ENCODE measurements at regions not wholly inside any gene's neighbourhood (a gene's known extent, or its start where the extent isn't known, plus 50 kb on each side); places are given as distances from the start of the nearest gene placed in this dataset.

- Histone ChIP-seq H2AFZ (ENCODE audit: low read length, unreplicated experiment) (peak overlapping the region; percentile 81), H3K4me1 (ENCODE audit: control insufficient read depth, insufficient read depth, low read length, unreplicated experiment) (peaks cover 7% of the 10 kb centered on the region), H3K36me3 (ENCODE audit: insufficient read depth, low read length) (no peaks in the 10 kb centered on the region), H3K27me3 (ENCODE audit: insufficient read depth, low read length) (no peaks in the 10 kb centered on the region), H3K79me2 (ENCODE audit: control insufficient read depth, insufficient read depth, low read length, unreplicated experiment) (no peaks in the 10 kb centered on the region), H3K27ac (ENCODE audit: low read depth, low read length) (peak overlapping the region; percentile 14; the same call in 1 of the 2 replicates), H3K4me3 (ENCODE audit: low read depth, low read length) (no peak overlapping the region)
Measured at GRCh38 chr17:70006159-70006558, 68.9 kb upstream of the KCNJ16 start.

DNA sequence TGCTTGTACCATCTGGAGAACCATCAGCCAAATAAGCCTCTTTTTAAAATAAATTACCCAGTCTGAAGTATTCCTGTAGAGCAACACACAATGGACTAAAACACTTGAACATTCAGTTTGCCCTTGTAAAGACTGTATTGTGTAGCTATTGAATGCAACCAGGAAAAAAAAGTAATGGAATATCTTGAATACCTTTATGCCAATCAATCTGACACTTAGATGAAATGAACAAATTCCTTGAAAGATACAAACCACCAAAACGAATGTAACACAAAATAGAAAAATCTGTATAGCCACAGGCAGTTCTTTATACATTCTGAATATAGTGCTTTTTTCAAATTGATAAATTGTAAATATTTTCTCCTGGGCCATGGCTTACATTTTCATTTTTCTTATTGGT, 63.3 kb upstream of the KCNJ16 start:
- H3K4me3 ChIP-seq (ENCODE audit: low read depth, low read length), result no peak overlapping the region
- H2AFZ ChIP-seq (ENCODE audit: low read length, unreplicated experiment), result no peak overlapping the region
- H3K27ac ChIP-seq (ENCODE audit: low read depth, low read length), result no peak overlapping the region
- no peaks in the 10 kb centered on the region for H3K36me3 ChIP-seq (ENCODE audit: insufficient read depth, low read length)
- H3K27me3 ChIP-seq (ENCODE audit: insufficient read depth, low read length), result no peaks in the 10 kb centered on the region
- no peaks in the 10 kb centered on the region for H3K4me1 ChIP-seq (ENCODE audit: control insufficient read depth, insufficient read depth, low read length, unreplicated experiment)
- H3K79me2 ChIP-seq (ENCODE audit: control insufficient read depth, insufficient read depth, low read length, unreplicated experiment), result no peaks in the 10 kb centered on the region

DNA sequence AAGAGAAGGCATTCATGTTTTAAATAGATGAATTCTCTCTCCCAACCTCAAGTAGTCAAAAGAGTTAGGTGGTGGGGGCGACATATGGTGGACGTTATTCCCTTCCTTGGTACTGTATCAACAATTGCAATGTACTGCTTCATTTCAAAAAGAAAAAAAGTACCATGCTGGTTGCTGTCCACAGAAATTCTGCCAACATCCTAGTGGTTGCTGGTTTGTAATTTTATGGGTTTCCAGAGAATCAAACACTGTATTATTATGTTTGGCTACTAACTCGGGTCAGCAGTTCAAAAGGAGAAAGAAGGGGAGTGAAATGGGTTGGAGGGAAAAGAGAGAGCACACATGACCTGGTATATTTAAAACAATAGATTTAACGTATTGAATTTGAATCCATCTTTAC, 61.1 kb upstream of the KCNJ16 start:
- no peak overlapping the region for H3K27ac ChIP-seq (ENCODE audit: low read depth, low read length)
- no peak overlapping the region for H2AFZ ChIP-seq (ENCODE audit: low read length, unreplicated experiment)

GRCh38 chr17:70017112-70017511, 57.9 kb upstream of the KCNJ16 start:
- Histone ChIP-seq H3K27me3 (ENCODE audit: insufficient read depth, low read length) (no peaks in the 10 kb centered on the region), H3K4me3 (ENCODE audit: low read depth, low read length) (no peak overlapping the region), H3K79me2 (ENCODE audit: control insufficient read depth, insufficient read depth, low read length, unreplicated experiment) (no peaks in the 10 kb centered on the region), H3K36me3 (ENCODE audit: insufficient read depth, low read length) (no peaks in the 10 kb centered on the region), H3K27ac (ENCODE audit: low read depth, low read length) (no peak overlapping the region), H3K4me1 (ENCODE audit: control insufficient read depth, insufficient read depth, low read length, unreplicated experiment) (no peaks in the 10 kb centered on the region), H2AFZ (ENCODE audit: low read length, unreplicated experiment) (no peak overlapping the region)

More for the DNA sequence above, 61.1 kb upstream of the KCNJ16 start:
- Histone ChIP-seq H3K36me3 (ENCODE audit: insufficient read depth, low read length) (no peaks in the 10 kb centered on the region), H3K27me3 (ENCODE audit: insufficient read depth, low read length) (no peaks in the 10 kb centered on the region), H3K4me1 (ENCODE audit: control insufficient read depth, insufficient read depth, low read length, unreplicated experiment) (no peaks in the 10 kb centered on the region), H3K4me3 (ENCODE audit: low read depth, low read length) (no peak overlapping the region), H3K79me2 (ENCODE audit: control insufficient read depth, insufficient read depth, low read length, unreplicated experiment) (no peaks in the 10 kb centered on the region)

- Histone ChIP-seq H3K27me3 (ENCODE audit: insufficient read depth, low read length) (no peaks in the 10 kb centered on the region), H3K79me2 (ENCODE audit: control insufficient read depth, insufficient read depth, low read length, unreplicated experiment) (no peaks in the 10 kb centered on the region), H2AFZ (ENCODE audit: low read length, unreplicated experiment) (no peak overlapping the region), H3K4me3 (ENCODE audit: low read depth, low read length) (no peak overlapping the region), H3K4me1 (ENCODE audit: control insufficient read depth, insufficient read depth, low read length, unreplicated experiment) (no peaks in the 10 kb centered on the region), H3K27ac (ENCODE audit: low read depth, low read length) (no peak overlapping the region), H3K36me3 (ENCODE audit: insufficient read depth, low read length) (no peaks in the 10 kb centered on the region)
Measured at GRCh38 chr17:70017941-70018340, 57.1 kb upstream of the KCNJ16 start.

DNA sequence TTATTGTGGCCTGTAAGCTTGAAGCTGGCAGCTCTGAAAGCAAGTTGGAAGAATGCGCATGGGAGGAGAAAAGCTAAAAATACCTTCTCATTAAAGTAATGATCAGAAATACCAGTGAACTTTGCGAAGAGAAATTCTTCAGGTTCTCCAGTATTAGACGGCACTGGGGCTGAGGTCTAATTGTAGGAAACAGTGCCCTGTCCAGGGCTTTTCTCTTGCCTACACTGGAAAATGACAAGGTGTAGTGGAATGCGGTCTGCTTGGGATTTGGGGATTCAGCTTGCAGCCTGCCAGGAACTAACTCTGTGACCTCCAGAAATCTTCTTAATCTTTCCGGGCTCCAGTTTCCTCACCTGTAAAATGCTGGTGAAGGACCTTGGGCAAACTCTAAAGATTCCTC, 53.3 kb upstream of the KCNJ16 start:
- no peaks in the 10 kb centered on the region for H3K4me1 ChIP-seq (ENCODE audit: control insufficient read depth, insufficient read depth, low read length, unreplicated experiment)
- no peak overlapping the region for H2AFZ ChIP-seq (ENCODE audit: low read length, unreplicated experiment)
- H3K27ac ChIP-seq (ENCODE audit: low read depth, low read length), result no peak overlapping the region
- no peaks in the 10 kb centered on the region for H3K27me3 ChIP-seq (ENCODE audit: insufficient read depth, low read length)
- H3K4me3 ChIP-seq (ENCODE audit: low read depth, low read length), result no peak overlapping the region
- H3K36me3 ChIP-seq (ENCODE audit: insufficient read depth, low read length), result no peaks in the 10 kb centered on the region
- no peaks in the 10 kb centered on the region for H3K79me2 ChIP-seq (ENCODE audit: control insufficient read depth, insufficient read depth, low read length, unreplicated experiment)

GRCh38 chr17:70022175-70022574, 52.9 kb upstream of the KCNJ16 start:
- Histone ChIP-seq H3K79me2 (ENCODE audit: control insufficient read depth, insufficient read depth, low read length, unreplicated experiment) (no peaks in the 10 kb centered on the region), H3K36me3 (ENCODE audit: insufficient read depth, low read length) (no peaks in the 10 kb centered on the region), H3K27ac (ENCODE audit: low read depth, low read length) (no peak overlapping the region), H3K27me3 (ENCODE audit: insufficient read depth, low read length) (no peaks in the 10 kb centered on the region), H3K4me3 (ENCODE audit: low read depth, low read length) (no peak overlapping the region), H2AFZ (ENCODE audit: low read length, unreplicated experiment) (no peak overlapping the region), H3K4me1 (ENCODE audit: control insufficient read depth, insufficient read depth, low read length, unreplicated experiment) (no peaks in the 10 kb centered on the region)

DNA sequence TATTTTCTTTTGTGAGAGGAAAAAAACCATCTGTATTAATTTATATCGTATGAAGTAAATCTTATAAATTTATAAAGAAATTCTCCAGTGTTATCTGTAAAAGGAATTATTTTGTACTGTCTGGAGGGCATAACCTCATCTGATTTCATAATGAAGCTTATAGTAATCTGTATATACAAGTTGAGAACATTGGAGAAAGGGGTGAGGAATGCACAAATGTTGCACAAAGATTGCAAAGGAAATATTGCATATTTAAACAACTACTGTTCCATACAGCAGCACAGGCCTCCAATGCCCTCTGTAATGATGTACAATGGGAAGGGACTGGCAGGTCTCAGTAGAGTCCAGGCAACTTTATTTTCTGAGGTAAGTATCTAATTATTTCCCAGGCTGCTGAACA, 50.8 kb upstream of the KCNJ16 start:
- no peaks in the 10 kb centered on the region for H3K27me3 ChIP-seq (ENCODE audit: insufficient read depth, low read length)
- H3K36me3 ChIP-seq (ENCODE audit: insufficient read depth, low read length), result no peaks in the 10 kb centered on the region
- H2AFZ ChIP-seq (ENCODE audit: low read length, unreplicated experiment), result no peak overlapping the region
- no peak overlapping the region for H3K27ac ChIP-seq (ENCODE audit: low read depth, low read length)
- no peaks in the 10 kb centered on the region for H3K79me2 ChIP-seq (ENCODE audit: control insufficient read depth, insufficient read depth, low read length, unreplicated experiment)
- no peak overlapping the region for H3K4me3 ChIP-seq (ENCODE audit: low read depth, low read length)
- H3K4me1 ChIP-seq (ENCODE audit: control insufficient read depth, insufficient read depth, low read length, unreplicated experiment), result peaks cover 4% of the 10 kb centered on the region
